ENCODE measurements at regions not wholly inside any gene's neighbourhood (a gene's known extent, or its start where the extent isn't known, plus 50 kb on each side); places are given as distances from the start of the nearest gene placed in this dataset.
"Not testable (repeated sequence)": the region's sequence is repeated elsewhere in the genome, so short reads cannot be mapped to it uniquely, and the experiment has no call there.

DNA sequence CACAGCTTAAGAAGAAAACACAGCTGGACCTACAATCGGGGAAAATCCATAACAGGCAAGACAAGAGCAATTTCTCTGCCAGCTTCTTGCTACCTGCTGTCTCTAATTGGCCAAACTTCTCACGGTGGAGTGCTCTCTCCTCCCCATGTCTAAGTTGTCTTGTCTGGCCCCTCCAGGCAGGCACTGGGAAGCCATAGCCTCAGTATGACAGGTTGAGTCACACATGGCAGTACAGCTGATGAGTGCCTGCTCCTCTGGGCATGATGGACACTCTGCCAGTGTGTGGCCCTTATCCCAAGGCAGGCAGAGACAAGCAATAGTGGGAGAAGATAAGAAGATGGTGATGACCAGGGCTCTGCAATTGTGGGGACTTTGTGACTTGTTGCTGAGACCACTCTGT, 551.8 kb downstream of the DIPK2A start:
- no peak for DNase-seq (ENCODE audit: low read depth)

DNA sequence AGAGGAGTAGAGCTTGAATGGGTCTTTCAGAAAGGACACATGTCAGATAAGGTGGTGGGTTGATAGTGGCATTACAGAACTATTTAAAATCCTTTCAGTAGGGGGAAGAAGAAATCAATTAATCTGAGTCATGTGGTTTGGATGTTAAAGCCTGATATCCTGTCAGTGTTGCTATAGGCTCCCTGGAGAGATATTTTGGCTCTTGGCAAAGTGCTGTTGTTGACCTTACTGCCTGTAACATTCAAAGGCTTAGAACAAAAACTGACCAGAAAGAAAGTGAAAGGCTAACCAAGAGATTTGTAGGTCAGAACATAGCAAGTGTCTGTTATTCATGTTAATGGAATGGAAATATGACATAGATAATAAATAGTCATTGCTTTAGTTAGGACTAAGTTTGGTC, 552.9 kb downstream of the DIPK2A start:
- no peak for DNase-seq (ENCODE audit: low read depth)

DNA sequence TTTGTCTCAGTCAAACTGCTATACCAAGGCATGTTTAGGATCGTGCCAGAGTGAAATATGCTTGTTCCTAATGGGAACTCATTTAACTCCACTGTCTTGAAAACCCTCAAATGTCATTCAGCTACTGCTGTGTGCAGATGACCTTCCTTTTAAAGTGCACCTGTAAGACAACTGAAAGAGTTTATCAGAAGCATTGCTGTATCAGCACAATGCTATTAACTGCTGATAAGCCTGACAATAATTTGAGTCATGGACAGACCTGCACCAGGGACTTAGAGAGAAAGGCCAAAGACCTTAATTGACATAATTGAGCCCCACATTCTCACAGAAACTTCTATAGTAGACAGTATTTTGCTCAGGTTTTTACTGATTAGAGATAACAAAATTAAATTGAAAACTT, 557.9 kb downstream of the DIPK2A start:
- DNase-seq (ENCODE audit: low read depth): no peak

DNA sequence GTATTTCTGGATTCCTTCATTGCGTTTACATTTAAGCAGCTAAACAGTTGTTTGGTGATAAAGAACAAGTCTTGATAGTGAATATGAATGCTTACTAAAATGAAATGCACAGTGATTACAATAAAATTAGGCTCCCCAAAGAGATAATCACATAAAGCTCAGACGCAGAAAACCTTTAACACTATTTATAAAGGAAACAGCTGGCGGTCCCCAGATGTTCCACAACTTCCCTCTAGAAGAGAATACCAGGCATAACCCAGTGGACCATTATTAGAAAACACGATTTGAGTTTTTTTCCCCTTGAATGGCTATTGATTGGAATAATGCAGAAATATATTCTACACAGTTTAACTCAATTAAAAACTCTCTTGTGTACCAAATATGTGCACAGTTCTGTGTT, 573.2 kb downstream of the DIPK2A start:
- DNase-seq (ENCODE audit: low read depth): no peak

DNA sequence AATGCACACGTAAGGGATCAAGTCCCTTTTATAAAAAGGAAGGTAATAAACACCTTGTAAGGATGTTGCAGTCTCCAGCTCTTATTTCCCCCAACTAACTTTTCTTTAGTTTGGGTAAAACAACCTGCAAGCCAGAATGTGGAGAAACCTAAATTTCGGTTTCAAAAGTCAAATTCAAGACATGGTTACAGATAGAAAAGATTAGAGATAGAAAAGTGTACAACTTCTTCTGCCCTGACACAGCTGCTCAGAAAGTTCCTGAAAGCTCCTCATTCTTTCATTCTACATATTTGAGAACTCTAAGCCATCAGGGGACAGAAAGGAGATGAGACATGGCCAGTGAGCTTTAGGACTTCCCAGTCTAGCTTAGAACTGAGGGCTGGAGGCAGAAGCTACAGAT, 574.9 kb downstream of the DIPK2A start:
- no peak for DNase-seq (ENCODE audit: low read depth)

DNA sequence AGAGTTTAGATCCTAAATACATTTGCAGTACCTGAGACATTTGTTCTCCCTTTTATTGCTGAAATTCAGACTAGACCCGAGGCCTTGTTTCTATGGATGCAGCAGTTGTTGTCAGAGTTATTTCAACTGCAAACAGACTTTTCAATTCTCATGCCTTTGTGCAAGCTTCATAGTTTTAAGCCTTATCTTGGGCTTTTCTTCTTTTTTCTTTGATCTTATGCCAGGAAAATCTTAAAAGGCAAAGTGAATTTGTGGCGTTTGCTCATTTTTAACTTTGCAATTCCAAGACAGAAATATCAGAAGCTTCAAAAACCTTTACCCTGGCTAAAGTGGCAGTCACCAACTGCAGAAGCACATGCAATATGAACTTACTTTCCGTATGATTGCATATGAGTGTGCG, 576.7 kb downstream of the DIPK2A start:
- DNase-seq (ENCODE audit: low read depth): no peak

DNA sequence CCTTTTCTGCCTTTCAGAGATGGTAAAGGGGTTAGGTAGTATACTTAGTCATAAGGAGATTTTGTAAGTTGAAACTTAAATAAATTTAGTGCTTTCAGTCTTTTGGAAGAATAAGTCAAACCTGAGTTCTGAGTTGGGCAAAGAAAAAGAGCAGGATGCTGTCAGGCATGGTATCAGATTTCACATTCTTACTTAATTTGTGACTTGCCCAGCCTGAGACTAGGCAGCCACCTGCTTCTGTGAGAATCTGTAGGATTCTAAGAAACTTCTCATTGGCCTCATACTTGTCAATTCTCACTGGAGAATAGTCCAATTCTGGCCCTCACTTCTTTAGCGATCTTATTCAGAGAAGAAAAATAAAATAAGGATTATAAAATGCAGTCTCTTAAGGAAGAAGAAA, 577.5 kb downstream of the DIPK2A start:
- DNase-seq (ENCODE audit: low read depth): peak; percentile 1

DNA sequence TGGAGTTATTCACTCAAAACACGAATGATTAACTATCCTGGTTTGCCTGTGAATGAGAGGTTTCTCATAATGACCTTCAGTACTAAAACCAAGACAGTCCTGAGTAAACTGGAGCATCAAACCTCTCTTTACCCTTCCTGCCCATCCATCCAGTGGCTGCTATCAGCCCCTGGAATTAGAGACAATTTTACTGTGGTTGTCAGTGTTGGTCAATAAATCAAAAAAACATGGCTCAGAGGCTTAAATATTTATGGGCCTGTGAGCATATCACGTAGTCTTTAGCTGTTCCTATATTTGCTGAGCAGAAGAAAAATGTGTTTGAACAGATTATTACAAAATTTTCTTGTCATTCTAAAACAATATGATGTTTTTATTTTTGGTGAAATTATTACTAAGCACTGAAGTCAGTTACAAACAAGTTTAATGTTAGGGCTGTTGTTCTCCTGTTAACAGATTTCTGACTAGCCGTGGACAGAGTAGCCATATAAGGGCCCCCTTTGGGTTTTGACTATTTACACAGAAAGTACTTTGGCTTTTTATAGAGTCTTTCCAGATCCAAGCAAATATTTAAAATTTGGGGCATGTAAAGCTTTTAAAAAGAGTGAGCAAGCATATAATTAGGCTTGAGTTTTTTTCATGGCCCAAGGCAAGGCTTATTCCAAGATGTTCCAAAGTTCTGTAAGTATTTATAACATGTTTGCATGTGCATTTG, 580.9 kb downstream of the DIPK2A start:
- no peak for DNase-seq (ENCODE audit: low read depth)

DNA sequence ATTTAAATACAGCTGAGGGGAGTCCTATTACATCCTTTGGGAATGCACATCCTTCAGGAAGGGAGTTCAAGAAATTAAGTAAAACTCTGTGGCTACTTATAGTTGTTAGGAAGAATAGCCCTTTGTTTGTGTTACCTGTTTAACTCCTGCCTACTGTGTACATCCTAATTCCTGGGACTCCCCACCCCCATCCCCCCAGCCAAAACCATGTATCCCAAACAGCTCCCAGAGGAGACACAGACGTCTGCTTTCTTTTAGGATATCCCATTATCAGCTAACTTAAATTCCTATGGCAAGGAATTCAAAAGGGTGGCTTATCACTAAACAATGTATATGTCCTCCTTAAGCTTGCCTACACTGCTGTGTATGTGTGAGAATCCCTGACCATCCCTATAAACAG, 581.7 kb downstream of the DIPK2A start:
- no peak for DNase-seq (ENCODE audit: low read depth)

DNA sequence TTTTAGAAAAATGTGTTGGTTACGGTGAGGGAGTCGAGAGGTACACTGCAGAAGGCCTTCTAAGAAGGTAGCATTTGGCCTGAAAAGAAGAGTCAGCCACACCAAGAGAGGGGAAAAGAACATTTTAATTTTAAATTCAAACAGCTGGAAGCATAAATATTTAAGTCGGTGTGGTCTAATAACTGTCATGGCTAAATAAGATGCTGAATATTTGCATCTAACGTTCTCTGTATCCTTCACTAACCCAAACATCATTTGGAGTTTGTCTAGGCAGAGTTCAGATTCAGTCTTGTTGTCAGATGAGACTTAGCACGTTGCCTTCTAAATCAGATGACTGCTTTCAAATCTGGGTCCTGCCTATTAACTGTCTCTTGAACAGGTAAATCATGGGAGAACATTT, 583.3 kb downstream of the DIPK2A start:
- DNase-seq (ENCODE audit: low read depth): no peak

DNA sequence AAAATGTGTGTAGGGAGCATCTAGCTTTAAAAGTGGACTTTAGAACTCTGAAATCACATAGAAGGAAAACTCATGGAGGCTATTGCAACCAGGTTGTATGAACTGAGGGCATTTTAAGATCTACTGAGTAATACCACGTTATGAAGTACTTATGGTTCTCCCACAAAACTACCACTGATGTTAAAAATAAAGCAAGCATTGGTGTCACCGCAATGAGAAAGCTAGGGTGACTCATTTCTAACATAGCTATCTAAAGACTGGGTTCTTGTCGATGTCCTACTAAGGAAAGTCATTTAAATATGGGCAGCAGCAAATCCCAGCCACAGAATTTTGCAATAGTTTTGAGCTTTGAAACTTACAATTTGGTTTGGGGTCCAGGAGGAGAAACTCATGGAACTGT, 584.8 kb downstream of the DIPK2A start:
- peak; percentile 53 for DNase-seq (ENCODE audit: low read depth)

DNA sequence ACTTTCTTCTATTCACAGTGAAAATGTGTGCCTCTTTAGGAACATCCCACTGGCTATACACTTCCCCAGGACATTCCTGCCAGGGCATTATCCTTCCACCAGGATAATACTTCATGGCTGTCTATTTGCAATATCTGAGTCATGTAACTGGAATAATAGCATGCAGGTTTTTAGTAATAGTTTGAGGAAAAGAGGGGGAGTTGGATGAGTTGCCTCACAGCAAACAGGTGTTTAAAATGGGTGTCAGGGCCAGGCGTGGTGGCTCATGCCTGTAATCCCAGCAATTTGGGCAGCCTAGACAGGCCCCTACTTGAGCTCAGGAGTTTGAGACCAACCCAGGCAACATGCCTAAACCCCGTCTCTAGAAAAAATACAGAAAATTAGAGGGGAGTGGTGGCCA, 585.9 kb downstream of the DIPK2A start:
- DNase-seq (ENCODE audit: low read depth): peak; percentile 14

DNA sequence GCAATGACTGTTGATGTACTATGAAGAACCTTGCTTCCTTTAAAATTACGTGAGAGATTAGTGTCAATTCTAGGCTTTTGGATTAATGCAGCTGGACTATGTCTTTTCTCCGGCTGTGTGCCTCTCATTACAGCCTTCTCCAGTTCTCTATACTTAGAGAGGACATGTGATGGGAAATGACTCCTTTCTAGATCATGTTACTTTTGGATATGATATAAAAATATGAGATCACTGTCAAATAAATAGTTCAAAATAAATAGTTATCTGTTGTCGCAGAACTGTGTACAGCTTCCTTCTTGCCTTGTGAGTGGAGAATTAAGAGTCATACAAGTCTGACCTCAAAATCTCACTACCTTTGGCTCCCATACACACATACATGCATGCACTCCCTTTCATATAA, 592.4 kb downstream of the DIPK2A start:
- no peak for DNase-seq (ENCODE audit: low read depth)

DNA sequence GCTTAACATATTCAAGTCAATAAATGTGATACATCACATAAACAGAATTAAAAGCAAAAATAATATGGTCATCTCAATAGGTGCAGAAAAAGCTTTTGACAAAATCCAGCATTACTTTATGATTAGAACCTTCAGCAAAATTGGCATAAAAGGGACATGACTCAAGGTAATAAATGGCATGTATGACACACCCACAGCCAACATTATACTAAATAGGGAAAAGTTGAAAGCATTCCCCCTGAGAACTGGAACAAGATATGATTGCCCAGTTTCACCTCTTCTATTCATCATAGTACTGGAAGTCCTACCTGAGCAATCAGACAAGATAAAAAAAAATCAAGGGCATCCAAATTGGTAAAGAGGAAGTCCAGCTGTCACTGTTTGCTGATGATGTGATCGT, 594.7 kb downstream of the DIPK2A start:
- no peak for DNase-seq (ENCODE audit: low read depth)

DNA sequence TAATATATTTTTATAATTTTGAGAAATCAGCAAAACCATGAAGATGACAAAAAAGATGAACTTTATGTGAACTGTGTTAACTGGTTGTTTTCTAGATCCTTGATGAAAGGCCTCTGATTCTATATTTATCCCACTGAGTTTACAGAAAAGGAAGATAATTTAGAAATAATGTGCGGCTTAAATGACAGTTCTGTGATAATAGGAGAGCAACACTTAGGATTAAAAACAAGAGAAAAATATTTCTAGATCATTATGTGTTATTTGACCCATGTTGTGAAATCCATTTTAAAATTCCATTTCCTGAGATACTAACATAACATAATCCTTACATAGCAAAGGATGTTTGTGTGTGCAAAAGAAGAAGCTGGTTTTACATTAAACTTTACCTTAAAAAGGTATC, 598.0 kb downstream of the DIPK2A start:
- DNase-seq (ENCODE audit: low read depth): no peak

DNA sequence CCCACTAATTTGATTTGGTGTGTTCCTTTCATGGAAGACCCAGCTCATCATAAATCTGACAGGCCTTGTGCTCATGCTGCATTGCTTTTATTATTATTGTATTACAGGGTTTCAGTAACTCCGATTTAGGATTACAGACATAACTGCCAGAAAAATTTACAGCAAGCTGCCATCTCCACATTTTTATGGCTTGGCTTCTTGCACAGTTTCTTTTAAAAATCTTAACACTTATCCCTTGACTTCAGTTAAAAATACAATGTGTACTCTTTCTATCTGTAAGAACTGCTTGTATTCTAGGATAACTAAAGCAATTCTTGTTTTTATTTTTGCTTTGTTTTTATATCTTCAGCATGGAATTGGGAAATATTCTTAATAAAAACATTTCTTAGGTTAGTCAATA, 612.2 kb downstream of the DIPK2A start:
- DNase-seq (ENCODE audit: low read depth): no peak

DNA sequence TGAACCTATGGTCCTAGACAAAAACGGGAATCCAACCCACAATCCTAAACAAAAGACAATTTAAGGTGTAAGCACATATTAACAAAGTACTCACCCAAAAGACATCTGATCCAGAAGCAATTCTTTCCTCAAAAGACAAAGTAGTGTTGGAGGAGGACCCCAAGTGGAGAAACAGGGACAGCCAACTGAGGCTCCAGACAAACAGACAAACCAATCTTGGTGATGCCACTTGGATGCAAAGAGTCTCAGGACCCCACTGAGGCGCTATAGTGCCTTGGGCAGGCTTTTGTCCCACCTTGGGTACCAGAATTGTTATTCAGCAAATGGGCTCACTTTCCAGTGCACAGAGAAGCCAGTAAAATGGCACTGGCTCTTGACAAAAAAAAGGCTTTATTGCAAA, 613.8 kb downstream of the DIPK2A start:
- DNase-seq (ENCODE audit: low read depth): no peak

DNA sequence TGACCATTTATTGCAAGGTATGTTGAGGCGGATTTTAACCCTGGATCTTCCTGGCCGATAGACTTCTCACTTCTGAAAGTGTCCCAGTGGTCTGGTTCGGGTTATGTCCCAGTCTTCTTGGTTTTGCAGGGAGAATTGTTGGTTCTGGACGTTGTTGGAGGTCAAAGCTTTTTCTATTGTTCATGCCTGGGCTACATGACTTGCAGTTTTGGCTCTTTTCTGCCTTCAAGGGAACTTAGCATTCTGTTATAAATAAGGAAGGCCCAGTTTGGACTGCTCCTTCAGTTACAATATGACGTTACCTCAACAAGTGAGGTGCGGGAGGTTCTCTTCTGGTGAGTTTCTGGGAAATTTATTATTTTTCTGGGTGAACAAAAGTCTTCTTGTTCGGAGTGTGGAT, 614.3 kb downstream of the DIPK2A start:
- no peak for DNase-seq (ENCODE audit: low read depth)

DNA sequence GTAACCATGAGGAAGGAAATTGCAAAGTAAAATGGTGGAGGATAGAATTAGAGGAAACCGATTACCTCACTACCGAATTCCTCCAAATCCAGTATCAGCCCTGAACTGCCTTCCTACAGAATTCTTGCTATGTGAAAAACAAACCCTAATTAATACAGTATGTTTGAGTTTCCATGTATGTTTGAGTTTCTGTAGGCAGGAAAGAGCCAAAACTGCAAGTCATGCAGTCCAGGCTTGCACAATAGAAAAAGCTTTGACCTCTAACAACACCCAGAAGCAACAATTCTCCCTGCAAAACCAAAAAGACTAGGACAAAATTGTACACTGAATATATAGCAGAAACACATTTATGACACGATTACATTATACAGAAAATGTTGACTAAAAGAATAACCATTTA, 614.8 kb downstream of the DIPK2A start:
- peak; percentile 47 for DNase-seq (ENCODE audit: low read depth)

DNA sequence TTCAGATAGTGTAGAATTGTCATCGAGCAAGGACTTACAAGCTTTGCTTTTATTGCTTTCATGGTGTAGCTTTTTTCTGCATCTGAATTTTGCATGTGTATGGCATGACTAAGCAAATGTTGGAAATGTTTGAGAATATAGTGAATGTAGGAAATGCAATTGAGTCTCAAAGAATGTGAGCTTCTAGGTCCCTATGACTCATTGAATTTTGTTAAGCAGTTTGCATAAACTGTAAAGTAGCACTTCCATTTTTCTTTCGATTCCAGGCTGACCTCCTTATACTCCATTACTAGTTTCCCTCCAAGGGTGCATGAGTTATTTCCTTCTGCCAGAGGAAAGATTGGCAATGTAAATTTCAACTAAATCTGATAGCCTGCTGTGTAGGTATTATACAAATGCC, 619.2 kb downstream of the DIPK2A start:
- peak; percentile 82 for DNase-seq (ENCODE audit: low read depth)

DNA sequence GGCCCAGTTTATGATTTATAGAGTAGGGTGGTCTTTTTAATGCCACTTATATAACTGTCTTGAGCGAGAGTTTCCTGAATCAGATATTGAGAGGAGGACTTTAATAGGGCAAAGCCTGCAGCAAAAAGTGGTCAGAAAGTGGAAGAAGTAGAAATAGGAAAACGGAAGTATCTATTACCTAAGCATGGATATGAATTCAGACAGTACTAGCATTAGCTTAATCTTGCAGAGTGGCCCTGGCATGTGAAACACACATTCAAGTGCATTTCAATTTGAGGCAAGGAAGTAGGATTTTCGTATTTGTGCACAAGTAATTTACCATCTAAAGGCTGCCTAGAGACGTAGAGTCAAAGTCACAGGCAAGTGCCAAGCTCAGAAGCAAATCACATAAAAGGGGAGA, 622.3 kb downstream of the DIPK2A start:
- DNase-seq (ENCODE audit: low read depth): no peak

DNA sequence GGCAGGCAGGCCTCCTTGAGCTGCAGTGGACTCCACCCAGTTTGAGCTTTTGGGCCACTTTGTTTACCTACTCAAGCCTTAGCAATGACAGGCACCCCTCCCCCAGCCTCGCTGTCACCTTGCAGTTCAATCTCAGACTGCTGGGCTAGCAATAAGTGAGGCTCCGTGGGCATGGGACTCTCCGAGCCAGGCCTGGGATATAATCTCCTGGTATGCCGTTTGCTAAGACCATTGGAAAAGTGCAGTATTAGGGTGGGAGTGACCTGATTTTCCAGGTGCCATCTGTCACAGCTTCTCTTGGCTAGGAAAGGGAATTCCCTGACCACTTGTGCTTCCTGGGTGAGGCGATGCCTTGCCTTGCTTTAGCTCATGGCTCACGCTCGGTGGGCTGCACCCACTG, 648.6 kb downstream of the DIPK2A start:
- DNase-seq (ENCODE audit: low read depth): not testable (repeated sequence)

DNA sequence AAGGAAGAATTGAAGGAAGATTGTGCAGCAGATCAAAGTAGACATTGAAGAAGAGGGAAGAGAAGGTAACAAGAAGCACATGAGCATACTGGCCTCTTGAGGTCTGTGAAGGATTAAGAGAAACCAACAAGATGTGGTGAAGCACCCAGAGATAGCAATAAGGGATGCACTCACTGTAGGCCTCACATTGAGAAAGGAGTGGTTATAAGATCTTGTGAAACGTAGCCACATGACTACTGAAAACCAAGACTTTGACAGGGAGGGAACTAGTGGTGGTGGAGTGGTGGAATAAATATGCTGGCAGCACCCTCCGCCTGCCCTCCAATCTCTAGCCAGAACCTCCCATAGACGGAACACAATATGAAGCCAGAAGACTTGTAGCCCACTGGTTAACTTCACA, 651.2 kb downstream of the DIPK2A start:
- DNase-seq (ENCODE audit: low read depth): peak; percentile 40

DNA sequence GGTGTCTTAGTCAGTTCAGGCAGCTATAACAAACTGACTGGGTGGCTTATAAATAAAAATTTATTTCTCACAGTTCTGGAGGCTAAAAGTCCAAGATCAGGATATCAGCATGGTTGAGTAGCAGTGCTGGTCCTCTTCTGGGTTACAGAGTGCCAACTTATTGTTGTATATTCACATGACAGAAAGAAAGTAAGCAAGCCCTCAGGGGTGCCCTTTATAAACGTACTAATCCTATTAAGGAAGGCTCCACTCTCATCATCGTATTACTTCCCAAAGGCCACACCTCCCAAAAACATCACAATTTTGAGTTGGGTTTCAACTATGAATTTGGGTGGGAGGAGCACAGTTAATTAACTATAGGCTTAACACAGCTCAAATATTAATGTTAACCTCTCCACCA, 653.0 kb downstream of the DIPK2A start:
- DNase-seq (ENCODE audit: low read depth): no peak

DNA sequence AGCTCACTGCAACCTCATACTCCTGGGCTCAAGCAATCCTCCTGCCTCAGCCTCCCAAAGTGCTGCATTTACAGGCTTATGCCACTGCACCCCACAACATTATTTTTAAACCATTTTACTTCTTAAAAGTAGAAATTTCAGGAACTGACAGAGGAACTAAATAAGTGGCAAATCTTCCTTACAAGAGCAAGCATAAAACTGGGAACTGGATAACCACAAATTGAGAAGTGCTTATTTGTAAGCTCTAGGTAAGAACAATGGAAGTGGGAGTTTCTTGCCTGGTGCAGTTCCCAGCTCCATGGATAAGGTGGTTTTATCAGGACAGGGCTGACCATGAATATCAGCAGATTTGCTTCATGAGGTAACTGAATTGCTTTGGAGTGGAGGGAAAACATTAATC, 655.2 kb downstream of the DIPK2A start:
- DNase-seq (ENCODE audit: low read depth): no peak
